Adrenal gland (tissue), 9 donors: ENCODE measurements at regions not wholly inside any gene's neighbourhood (a gene's known extent, or its start where the extent isn't known, plus 50 kb on each side); places are given as distances from the start of the nearest gene placed in this dataset.

Experiments used
- DNase-seq, 7 donors: peaks; one replicate each; pipeline ENCODE4 v3.0.0-alpha.2; 2019 to 2020
- H3K27ac ChIP-seq, 5 donors: fragments of 200-600 bp; sonication (generic) in 4 of 5; 1 replicate in 3 of 5; 2 replicates in 2 of 5; pipeline versions ENCODE4 v1.5.1 to v1.8.0; 2016 to 2020; ENCODE audit warnings: mild to moderate bottlenecking in 1 of 5
- H3K27me3 ChIP-seq: fragments of 200-600 bp; 2 replicates; pipeline ENCODE4 v1.8.0; 2021
- H3K36me3 ChIP-seq, 2 donors: fragments of 200-600 bp; replicated peaks in 1 of 2; 1 replicate in 1 of 2; 2 replicates in 1 of 2; pipeline versions ENCODE4 v1.5.1 to v1.8.0; 2018 to 2022
- H3K4me1 ChIP-seq, 2 donors: fragments of 200-600 bp; replicated peaks in 1 of 2; 1 replicate in 1 of 2; 2 replicates in 1 of 2; pipeline versions ENCODE4 v1.5.1 to v1.8.0; 2018 to 2021
- H3K4me3 ChIP-seq, 4 donors: fragments of 200-600 bp; sonication (generic) in 3 of 4; one replicate each; pipeline ENCODE4 v1.5.1; 2016 to 2018
- H3K9me3 ChIP-seq, 3 donors: fragments of 200-600 bp; sonication (generic) in 1 of 3; replicated peaks in 1 of 3; 1 replicate in 2 of 3; 2 replicates in 1 of 3; pipeline versions ENCODE4 v1.5.1 to v1.8.0; 2016 to 2021
- POLR2A ChIP-seq, 2 donors: fragments of 450-650 bp; IDR thresholded peaks; one replicate each; pipeline ENCODE4 v1.6.1; 2017; ENCODE audit warnings: antibody characterized with exemption in 2 of 2, mild to moderate bottlenecking in 2 of 2, moderate library complexity in 1 of 2
- WGBS, 4 donors: extraction: QIAGEN DNeasy Blood & Tissue Kit in 2 of 4; methylation state at CpG; one replicate each; pipeline versions ENCODE4 v1.1.5 to v1.1.7; 2013 to 2017; 5-methylcytosine and 5-hydroxymethylcytosine counted together
- intact Hi-C, 2 donors: fragments of 100-400 bp; cut with DNase I; formaldehyde crosslinking; loops; one replicate each; pipeline versions ENCODE4 v1.14.1 to v1.15.0; 2022 to 2023
- TF ChIP-seq, protein P1 (sequence below), 6 experiments: fragments of 450-650 bp in 4 of 6; fragments of 200-600 bp in 2 of 6; sonication (generic) in 1 of 6; IDR thresholded peaks; 1 replicate in 5 of 6; 2 replicates in 1 of 6; pipeline versions ENCODE4 v1.5.1 to v1.8.0; 2016 to 2021; ENCODE audit warnings: antibody characterized with exemption in 6 of 6, mild to moderate bottlenecking in 2 of 6, moderate library complexity in 1 of 6
- donor health status: healthy with polysubstance abuse.
- donor health status: Bipolar disorder and iron deficiency.
- donor health status: DM: yes; HTN: yes; CAD: no.
- donor health status: DM: no; HTN: no; CAD: no.
- donor health status: DM: no; HTN: no; CAD: no.

DNA sequence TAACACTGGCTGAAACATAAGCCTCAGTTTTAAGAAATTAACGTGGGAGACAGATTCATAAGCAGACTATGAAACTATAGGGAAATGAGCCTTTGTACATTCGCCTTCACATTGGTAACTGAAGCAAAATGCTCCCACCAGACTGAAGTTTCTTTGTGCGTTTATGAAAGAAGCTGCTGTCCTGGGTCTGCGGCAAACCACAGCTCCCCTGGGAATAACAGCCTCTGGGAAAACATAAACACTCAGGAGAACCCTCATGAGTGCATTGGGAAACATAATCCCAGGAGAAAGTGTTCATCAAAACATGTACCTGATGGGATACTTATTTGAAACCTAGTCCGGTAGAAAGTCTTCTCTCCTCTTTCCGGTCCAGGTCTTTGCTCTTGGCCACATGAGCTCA, 193.1 kb upstream of the LARGE1 start:
- 59 to 78% (median 72%) methylated on average over 6 of the region's 6 CpGs for WGBS, 4 donors
- H3K27me3 ChIP-seq, result no peaks in the 10 kb centered on the region
- H3K4me1 ChIP-seq, result no peaks in the 10 kb centered on the region
- no peaks in the 10 kb centered on the region for H3K9me3 ChIP-seq
- no peak for DNase-seq
- intact Hi-C loops, result loop anchor here (5.0 to 10.0 kb wide), 2 partner anchors 181 to 599 kb away; no protein-coding TSS in a partner anchor
- H3K4me3 ChIP-seq, result no peak overlapping the region
- H3K36me3 ChIP-seq, result no peaks in the 10 kb centered on the region
- TF ChIP-seq, protein P1, sequence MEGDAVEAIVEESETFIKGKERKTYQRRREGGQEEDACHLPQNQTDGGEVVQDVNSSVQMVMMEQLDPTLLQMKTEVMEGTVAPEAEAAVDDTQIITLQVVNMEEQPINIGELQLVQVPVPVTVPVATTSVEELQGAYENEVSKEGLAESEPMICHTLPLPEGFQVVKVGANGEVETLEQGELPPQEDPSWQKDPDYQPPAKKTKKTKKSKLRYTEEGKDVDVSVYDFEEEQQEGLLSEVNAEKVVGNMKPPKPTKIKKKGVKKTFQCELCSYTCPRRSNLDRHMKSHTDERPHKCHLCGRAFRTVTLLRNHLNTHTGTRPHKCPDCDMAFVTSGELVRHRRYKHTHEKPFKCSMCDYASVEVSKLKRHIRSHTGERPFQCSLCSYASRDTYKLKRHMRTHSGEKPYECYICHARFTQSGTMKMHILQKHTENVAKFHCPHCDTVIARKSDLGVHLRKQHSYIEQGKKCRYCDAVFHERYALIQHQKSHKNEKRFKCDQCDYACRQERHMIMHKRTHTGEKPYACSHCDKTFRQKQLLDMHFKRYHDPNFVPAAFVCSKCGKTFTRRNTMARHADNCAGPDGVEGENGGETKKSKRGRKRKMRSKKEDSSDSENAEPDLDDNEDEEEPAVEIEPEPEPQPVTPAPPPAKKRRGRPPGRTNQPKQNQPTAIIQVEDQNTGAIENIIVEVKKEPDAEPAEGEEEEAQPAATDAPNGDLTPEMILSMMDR (IDR thresholded peaks at IDR 0.05), result no peak
- no peak for TF ChIP-seq POLR2A (IDR thresholded peaks at IDR 0.05)
- H3K27ac ChIP-seq, result no peak overlapping the region

DNA sequence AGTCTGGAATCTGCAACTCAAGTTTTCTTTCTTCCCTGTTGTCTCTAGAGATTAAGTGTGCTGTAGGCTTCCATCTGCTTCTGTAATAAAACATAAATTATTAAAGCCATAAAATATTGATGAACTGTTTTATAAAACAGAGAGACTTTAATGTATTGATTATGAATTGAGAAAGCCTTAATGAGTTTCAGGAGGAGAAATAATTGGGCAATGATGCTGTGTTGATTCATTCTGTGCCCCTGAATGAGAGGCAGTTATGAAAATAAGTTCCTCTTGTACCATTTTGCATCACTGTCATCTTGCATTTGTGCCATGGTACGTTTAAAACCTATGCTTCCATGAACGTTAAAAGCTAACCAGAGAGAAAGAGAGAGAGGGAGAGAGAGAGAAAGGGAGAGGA, 194.1 kb upstream of the LARGE1 start:
- TF ChIP-seq POLR2A (IDR thresholded peaks at IDR 0.05), result no peak
- TF ChIP-seq, protein P1 (IDR thresholded peaks at IDR 0.05), result no peak
- Histone ChIP-seq H3K4me1 (no peaks in the 10 kb centered on the region), H3K27ac (no peak overlapping the region), H3K36me3 (no peaks in the 10 kb centered on the region), H3K9me3 (no peaks in the 10 kb centered on the region), H3K27me3 (no peaks in the 10 kb centered on the region), H3K4me3 (no peak overlapping the region)
- DNase-seq, result no peak
- WGBS, 4 donors, result 37 to 55% (median 50%) methylated on average over 2 of the region's 2 CpGs
- intact Hi-C loops, result loop anchor here (5.0 to 10.0 kb wide), 2 partner anchors 182 to 600 kb away; no protein-coding TSS in a partner anchor

DNA sequence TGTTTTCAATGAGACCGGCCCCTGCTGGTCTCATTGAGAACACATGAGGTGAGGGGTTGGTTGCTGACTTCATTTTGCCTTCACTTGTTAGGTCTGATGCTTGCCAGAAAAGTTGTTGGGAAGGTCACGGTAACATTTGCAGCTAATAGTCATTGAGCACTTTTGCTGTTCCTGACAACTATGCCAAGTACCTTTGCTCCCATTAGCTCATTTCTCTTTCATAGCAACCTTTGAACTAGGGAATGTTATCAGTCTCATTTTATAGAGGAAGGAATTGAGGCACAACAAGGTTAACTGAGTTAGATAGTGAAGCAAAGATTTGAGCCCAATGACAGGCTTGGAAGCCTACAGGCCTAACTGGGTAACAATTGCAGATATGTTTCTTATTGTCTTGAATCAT, 195.4 kb upstream of the LARGE1 start:
- Histone ChIP-seq H3K9me3 (no peaks in the 10 kb centered on the region), H3K36me3 (no peaks in the 10 kb centered on the region), H3K27ac (no peak overlapping the region), H3K27me3 (no peaks in the 10 kb centered on the region), H3K4me1 (no peaks in the 10 kb centered on the region), H3K4me3 (no peak overlapping the region)
- WGBS, 4 donors, result 74 to 89% (median 79%) methylated on average over 2 of the region's 2 CpGs
- no peak for TF ChIP-seq POLR2A (IDR thresholded peaks at IDR 0.05)
- TF ChIP-seq, protein P1 (IDR thresholded peaks at IDR 0.05), result no peak
- intact Hi-C loops, result loop anchor here in 1 of 2 donors (10.0 kb wide), 1 partner anchor 601 kb away; no protein-coding TSS in a partner anchor
- DNase-seq, result no peak

DNA sequence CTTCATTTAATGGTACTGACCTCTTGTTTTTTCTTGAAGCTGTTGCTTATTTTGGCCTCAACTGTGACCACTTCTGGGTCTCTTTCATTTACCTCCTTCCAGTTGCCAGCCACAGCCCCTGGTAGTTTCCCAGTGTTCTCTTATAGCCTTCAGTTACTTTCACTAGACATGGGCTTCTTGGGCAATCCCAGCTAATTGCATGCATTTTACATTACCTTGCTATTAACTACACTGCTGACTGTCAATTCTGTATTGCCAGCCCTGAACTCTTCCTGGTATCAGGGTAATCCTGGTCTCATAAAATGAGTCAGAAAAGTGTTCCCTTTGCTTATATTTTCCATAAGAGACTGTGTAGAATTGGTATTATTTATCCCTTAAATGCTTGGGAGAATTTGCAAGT, 195.8 kb upstream of the LARGE1 start:
- Histone ChIP-seq H3K4me3 (no peak overlapping the region), H3K27me3 (no peaks in the 10 kb centered on the region), H3K4me1 (no peaks in the 10 kb centered on the region), H3K9me3 (no peaks in the 10 kb centered on the region), H3K36me3 (no peaks in the 10 kb centered on the region), H3K27ac (no peak overlapping the region)
- intact Hi-C loops, result loop anchor here in 1 of 2 donors (10.0 kb wide), 1 partner anchor 601 kb away; no protein-coding TSS in a partner anchor
- no peak for TF ChIP-seq POLR2A (IDR thresholded peaks at IDR 0.05)
- TF ChIP-seq, protein P1 (IDR thresholded peaks at IDR 0.05), result no peak
- no peak for DNase-seq
